Retina (tissue), 1 donor: ENCODE measurements at regions not wholly inside any gene's neighbourhood (a gene's known extent, or its start where the extent isn't known, plus 50 kb on each side); places are given as distances from the start of the nearest gene placed in this dataset.

ENCODE experiments used
- DNase-seq: peaks from one replicate; pipeline ENCODE4 v3.0.0-alpha.2; 2016

- DNase-seq, result no peak
Observed at GRCh38 chr3:167892205-167892604, 156.7 kb downstream of the SERPINI1 start.

GRCh38 chr3:167887096-167887495 is 151.6 kb downstream of the SERPINI1 start:
- DNase-seq, result no peak

GRCh38 chr3:167886690-167887089 is 151.2 kb downstream of the SERPINI1 start:
- no peak for DNase-seq

GRCh38 chr3:167885277-167885676 is 149.8 kb downstream of the SERPINI1 start:
- DNase-seq, result no peak

GRCh38 chr3:167884481-167884880 is 149.0 kb downstream of the SERPINI1 start:
- DNase-seq, result no peak

- no peak for DNase-seq
Observed at GRCh38 chr3:167883452-167883851, 147.9 kb downstream of the SERPINI1 start.

GRCh38 chr3:167882057-167882667 is 146.6 kb downstream of the SERPINI1 start:
- DNase-seq, result peak; percentile 29

GRCh38 chr3:167880183-167880582 is 144.7 kb downstream of the SERPINI1 start:
- no peak for DNase-seq

GRCh38 chr3:167876620-167877281 is 141.2 kb downstream of the SERPINI1 start:
- DNase-seq, result no peak
